SK-N-SH (cell line): ENCODE measurements at regions not wholly inside any gene's neighbourhood (a gene's known extent, or its start where the extent isn't known, plus 50 kb on each side); places are given as distances from the start of the nearest gene placed in this dataset.

Experiments used
- CTCF ChIA-PET: fragments of 300-600, 350-600 bp; formaldehyde crosslinking; extraction: SDS; loops from one replicate; lab custom pipeline; 2021; lab: Yijun Ruan, JAX
- POLR2A ChIA-PET: fragments of 350-600 bp; sonication (Branson Sonifier 250); formaldehyde crosslinking; extraction: SDS; loops from one replicate; lab custom pipeline; 2020; ENCODE audit warnings: antibody characterized with exemption, inconsistent platforms; lab: Yijun Ruan, JAX
- DNase-seq: peaks from one replicate; pipeline ENCODE4 v3.0.0; 2012
- H2AFZ ChIP-seq: fragments of 200-600 bp; sonication (generic); 2 replicates; pipeline ENCODE4 v1.8.1; 2016; ENCODE audit warnings: antibody characterized with exemption, mild to moderate bottlenecking, low read depth
- H3F3A ChIP-seq: fragments of 200-600 bp; sonication (generic); replicated peaks from 2 replicates; pipeline ENCODE3; 2016; ENCODE audit warnings: antibody characterized with exemption, mild to moderate bottlenecking; ENCODE audit not compliant: insufficient read depth
- H3K27ac ChIP-seq, 2 experiments: fragments of 200-500 bp in 1 of 2; fragments of 200-600 bp in 1 of 2; sonication (Bioruptor generic) in 1 of 2; sonication (generic), shearing (Covaris generic) in 1 of 2; 2 replicates each; pipeline versions ENCODE4 v1.5.1 to v1.6.1; 2014 to 2016; ENCODE audit warnings: low read depth in 2 of 2, inconsistent platforms in 1 of 2, low read length in 1 of 2, mild to moderate bottlenecking in 1 of 2, mixed read lengths in 1 of 2
- H3K27me3 ChIP-seq: fragments of 200-600 bp; sonication (generic), shearing (Covaris generic); 2 replicates; pipeline ENCODE4 v1.6.1; 2016; ENCODE audit warnings: mixed run types; ENCODE audit not compliant: insufficient read depth
- H3K36me3 ChIP-seq, 2 experiments: fragments of 200-500 bp in 1 of 2; fragments of 200-600 bp in 1 of 2; sonication (Bioruptor generic) in 1 of 2; sonication (generic) in 1 of 2; replicated peaks in 1 of 2; 2 replicates each; pipeline versions ENCODE3 to v1.5.1; 2014 to 2016; ENCODE audit warnings: low read length in 1 of 2, mild to moderate bottlenecking in 1 of 2; ENCODE audit not compliant: insufficient read depth in 2 of 2, control insufficient read depth in 1 of 2
- H3K4me1 ChIP-seq, 2 experiments: fragments of 200-500 bp in 1 of 2; fragments of 200-600 bp in 1 of 2; sonication (Bioruptor generic) in 1 of 2; sonication (generic), shearing (Covaris generic) in 1 of 2; 2 replicates each; pipeline versions ENCODE4 v1.5.1 to v1.6.1; 2014 to 2016; ENCODE audit warnings: low read depth in 1 of 2, low read length in 1 of 2, mixed run types in 1 of 2; ENCODE audit not compliant: insufficient read depth in 2 of 2, control insufficient read depth in 1 of 2
- H3K4me2 ChIP-seq: fragments of 200-600 bp; sonication (generic), shearing (Covaris generic); 2 replicates; pipeline ENCODE4 v1.6.1; 2017; ENCODE audit warnings: mixed run types
- H3K4me3 ChIP-seq, 2 experiments: fragments of 200-500 bp in 1 of 2; fragments of 200-600 bp in 1 of 2; sonication (Bioruptor generic) in 1 of 2; sonication (generic), shearing (Covaris generic) in 1 of 2; 2 replicates each; pipeline versions ENCODE4 v1.5.1 to v1.8.1; 2014 to 2016; ENCODE audit warnings: low read depth in 2 of 2, inconsistent platforms in 1 of 2, low read length in 1 of 2, mild to moderate bottlenecking in 1 of 2, mixed read lengths in 1 of 2, moderate library complexity in 1 of 2
- H3K79me2 ChIP-seq: fragments of 200-600 bp; sonication (generic); 2 replicates; pipeline ENCODE4 v1.8.1; 2017; ENCODE audit warnings: mild to moderate bottlenecking; ENCODE audit not compliant: insufficient read depth
- H3K9ac ChIP-seq: fragments of 200-600 bp; sonication (generic); 2 replicates; pipeline ENCODE4 v1.6.1; 2017; ENCODE audit warnings: mixed run types
- H3K9me2 ChIP-seq: fragments of 200-600 bp; sonication (generic); 2 replicates; pipeline ENCODE4 v1.6.1; 2017; ENCODE audit warnings: mixed run types
- H3K9me3 ChIP-seq: fragments of 200-600 bp; sonication (generic); 2 replicates; pipeline ENCODE4 v1.6.1; 2017; ENCODE audit warnings: mixed run types, mild to moderate bottlenecking, moderate library complexity
- H4K20me1 ChIP-seq: fragments of 200-600 bp; sonication (generic); 2 replicates; pipeline ENCODE4 v1.6.1; 2017; ENCODE audit warnings: mild to moderate bottlenecking, mixed run types; ENCODE audit not compliant: insufficient read depth
- CHD2 ChIP-seq: fragments of 150-350 bp; IDR thresholded peaks from 2 replicates; pipeline ENCODE4 v1.6.1; 2018; ENCODE audit warnings: low read length; ENCODE audit not compliant: partially characterized antibody
- CTCF ChIP-seq: fragments of 200-600 bp; sonication (generic); IDR thresholded peaks from 2 replicates; pipeline ENCODE4 v1.6.1; 2017; ENCODE audit warnings: antibody characterized with exemption, mild to moderate bottlenecking, moderate library complexity
- EP300 ChIP-seq, 2 experiments: IDR thresholded peaks; 2 replicates each; pipeline versions ENCODE4 v1.4.0 to v1.6.1; 2012; ENCODE audit warnings: borderline replicate concordance in 1 of 2, low read depth in 1 of 2, low read length in 1 of 2
- FOSL2 ChIP-seq: IDR thresholded peaks from 2 replicates; pipeline ENCODE4 v1.4.0; 2012; ENCODE audit warnings: low read depth, mild to moderate bottlenecking, moderate library complexity, borderline replicate concordance
- GATA2 ChIP-seq: sonication (generic); formaldehyde crosslinking; IDR thresholded peaks from 2 replicates; pipeline ENCODE4 v1.5.0; 2020; ENCODE audit warnings: mild to moderate bottlenecking, missing genetic modification reagents
- JUND ChIP-seq: IDR thresholded peaks from 2 replicates; pipeline ENCODE4 v1.4.0; 2012
- MEF2A ChIP-seq: IDR thresholded peaks from 2 replicates; pipeline ENCODE4 v1.4.0; 2012; ENCODE audit warnings: low read depth, borderline replicate concordance
- NRF1 ChIP-seq: IDR thresholded peaks from 2 replicates; pipeline ENCODE4 v1.6.1; 2012; ENCODE audit warnings: low read depth, mild to moderate bottlenecking, low read length
- PBX3 ChIP-seq: IDR thresholded peaks from 2 replicates; pipeline ENCODE4; 2012
- POLR2AphosphoS5 ChIP-seq: IDR thresholded peaks from 2 replicates; pipeline ENCODE4 v1.6.1; 2012; ENCODE audit warnings: low read depth, low read length
- RCOR1 ChIP-seq: fragments of 150-350 bp; IDR thresholded peaks from 2 replicates; pipeline ENCODE4 v1.6.1; 2017; ENCODE audit warnings: antibody characterized with exemption, low read length
- REST ChIP-seq: IDR thresholded peaks from 2 replicates; pipeline ENCODE4 v1.6.1; 2012; ENCODE audit warnings: mild to moderate bottlenecking, low read depth, low read length, moderate library complexity
- RXRA ChIP-seq: IDR thresholded peaks from 2 replicates; pipeline ENCODE4 v1.4.0; 2012; ENCODE audit warnings: low read depth, mild to moderate bottlenecking, borderline replicate concordance
- SIN3A ChIP-seq: IDR thresholded peaks from 2 replicates; pipeline ENCODE4 v1.6.1; 2012; ENCODE audit warnings: low read depth, mild to moderate bottlenecking, low read length, moderate library complexity, borderline replicate concordance
- TAF1 ChIP-seq: IDR thresholded peaks from 2 replicates; pipeline ENCODE4 v1.6.1; 2012; ENCODE audit warnings: low read depth, mild to moderate bottlenecking, low read length, moderate library complexity, borderline replicate concordance
- TEAD4 ChIP-seq: IDR thresholded peaks from 2 replicates; pipeline ENCODE4 v1.4.0; 2012; ENCODE audit warnings: mild to moderate bottlenecking, borderline replicate concordance; ENCODE audit not compliant: insufficient read depth
- USF2 ChIP-seq: fragments of 150-350 bp; IDR thresholded peaks from 2 replicates; pipeline ENCODE4 v1.6.1; 2017; ENCODE audit warnings: antibody characterized with exemption, low read length, low read depth, borderline replicate concordance
- ZBTB33 ChIP-seq: IDR thresholded peaks from 2 replicates; pipeline ENCODE4 v1.4.0; 2012; ENCODE audit warnings: low read depth, borderline replicate concordance
- WGBS: methylation state at CpG from one replicate; pipeline ENCODE4 v1.1.6; 2017; ENCODE audit warnings: low lambda C conversion rate; 5-methylcytosine and 5-hydroxymethylcytosine counted together

GRCh38 chr18:60555625-60556024, 183.1 kb upstream of the MC4R start:
- ChIA-PET CTCF (interaction anchor here (1.7 to 9.8 kb wide), 3 partner anchors 10 to 567 kb away, joined by 4 to 110 read pairs (median 20); no protein-coding TSS in a partner anchor), POLR2A (no interaction called here)
- TF ChIP-seq GATA2 (no peak), FOSL2 (no peak), JUND (no peak), RCOR1 (no peak), CHD2 (no peak), REST (no peak), TAF1 (no peak), EP300 (IDR thresholded peaks at IDR 0.05; ENCODE audit: borderline replicate concordance in 1 of 2, low read depth in 1 of 2, low read length in 1 of 2) (no peak), USF2 (no peak), MEF2A (no peak), TEAD4 (no peak), NRF1 (no peak), ZBTB33 (no peak), RXRA (no peak), PBX3 (no peak), CTCF (no peak), POLR2AphosphoS5 (no peak), SIN3A (no peak)
- Histone ChIP-seq H3K27me3 (0 out of 2 replicates have a peak, but pooled peaks cover 4% of the 10 kb centered on the region), H3K9ac (no peak overlapping the region), H3K4me3 (no peak overlapping the region), H3F3A (no peaks in the 10 kb centered on the region), H4K20me1 (no peaks in the 10 kb centered on the region), H3K4me2 (no peak overlapping the region), H3K9me2 (no peaks in the 10 kb centered on the region), H3K9me3 (no peaks in the 10 kb centered on the region), H3K79me2 (no peaks in the 10 kb centered on the region), H3K27ac (no peak overlapping the region), H3K4me1 (no peaks in the 10 kb centered on the region), H3K36me3 (no peaks in the 10 kb centered on the region), H2AFZ (no peak overlapping the region)
- 76% methylated on average over 2 of the region's 5 CpGs for WGBS
- DNase-seq: no peak
